ENCODE measurements at regions not wholly inside any gene's neighbourhood (a gene's known extent, or its start where the extent isn't known, plus 50 kb on each side); places are given as distances from the start of the nearest gene placed in this dataset.

- in situ Hi-C loops (cut with HindIII; ENCODE audit: low sequenced_read_pairs): no loop called here
Observed at GRCh38 chr7:115719963-115720362, 310.6 kb downstream of the TFEC start.

- in situ Hi-C loops (cut with HindIII; ENCODE audit: low sequenced_read_pairs): no loop called here
Observed at GRCh38 chr7:115709664-115710063, 320.9 kb downstream of the TFEC start.

GRCh38 chr7:115708013-115708341 lies 322.6 kb downstream of the TFEC start:
- in situ Hi-C loops (cut with HindIII; ENCODE audit: low sequenced_read_pairs): no loop called here

- in situ Hi-C loops (cut with HindIII; ENCODE audit: low sequenced_read_pairs): no loop called here
Observed at GRCh38 chr7:115707258-115708012, 323.1 kb downstream of the TFEC start.

GRCh38 chr7:115704884-115705283 lies 325.7 kb downstream of the TFEC start:
- in situ Hi-C loops (cut with HindIII; ENCODE audit: low sequenced_read_pairs): no loop called here

- in situ Hi-C loops (cut with HindIII; ENCODE audit: low sequenced_read_pairs): no loop called here
Observed at GRCh38 chr7:115701141-115701540, 329.4 kb downstream of the TFEC start.

GRCh38 chr7:115694424-115694823 lies 336.1 kb downstream of the TFEC start:
- in situ Hi-C loops (cut with HindIII; ENCODE audit: low sequenced_read_pairs): no loop called here

GRCh38 chr7:115693779-115694178 lies 336.8 kb downstream of the TFEC start:
- in situ Hi-C loops (cut with HindIII; ENCODE audit: low sequenced_read_pairs): no loop called here

- in situ Hi-C loops (cut with HindIII; ENCODE audit: low sequenced_read_pairs): no loop called here
Observed at GRCh38 chr7:115689941-115690340, 340.6 kb downstream of the TFEC start.

- in situ Hi-C loops (cut with HindIII; ENCODE audit: low sequenced_read_pairs): no loop called here
Observed at GRCh38 chr7:115683093-115683492, 347.5 kb downstream of the TFEC start.

GRCh38 chr7:115682507-115682906 lies 348.1 kb downstream of the TFEC start:
- in situ Hi-C loops (cut with HindIII; ENCODE audit: low sequenced_read_pairs): no loop called here

- in situ Hi-C loops (cut with HindIII; ENCODE audit: low sequenced_read_pairs): no loop called here
Observed at GRCh38 chr7:115680921-115681320, 349.6 kb downstream of the TFEC start.

- in situ Hi-C loops (cut with HindIII; ENCODE audit: low sequenced_read_pairs): no loop called here
Observed at GRCh38 chr7:115679976-115680375, 350.6 kb downstream of the TFEC start.

- in situ Hi-C loops (cut with HindIII; ENCODE audit: low sequenced_read_pairs): no loop called here
Observed at GRCh38 chr7:115679423-115679822, 351.1 kb downstream of the TFEC start.

- in situ Hi-C loops (cut with HindIII; ENCODE audit: low sequenced_read_pairs): no loop called here
Observed at GRCh38 chr7:115678086-115678982, 352.2 kb downstream of the TFEC start.

GRCh38 chr7:115676707-115677106 lies 353.9 kb downstream of the TFEC start:
- in situ Hi-C loops (cut with HindIII; ENCODE audit: low sequenced_read_pairs): no loop called here

- in situ Hi-C loops (cut with HindIII; ENCODE audit: low sequenced_read_pairs): no loop called here
Observed at GRCh38 chr7:115676080-115676479, 354.5 kb downstream of the TFEC start.

- in situ Hi-C loops (cut with HindIII; ENCODE audit: low sequenced_read_pairs): no loop called here
Observed at GRCh38 chr7:115674467-115675024, 356.0 kb downstream of the TFEC start.

- in situ Hi-C loops (cut with HindIII; ENCODE audit: low sequenced_read_pairs): no loop called here
Observed at GRCh38 chr7:115672024-115672423, 358.5 kb downstream of the TFEC start.

- in situ Hi-C loops (cut with HindIII; ENCODE audit: low sequenced_read_pairs): no loop called here
Observed at GRCh38 chr7:115662676-115663075, 367.9 kb downstream of the TFEC start.

GRCh38 chr7:115662120-115662519 lies 368.4 kb downstream of the TFEC start:
- in situ Hi-C loops (cut with HindIII; ENCODE audit: low sequenced_read_pairs): no loop called here

- in situ Hi-C loops (cut with HindIII; ENCODE audit: low sequenced_read_pairs): no loop called here
Observed at GRCh38 chr7:115658223-115658622, 372.3 kb downstream of the TFEC start.
